HG03575 (cell line): ENCODE measurements at regions not wholly inside any gene's neighbourhood (a gene's known extent, or its start where the extent isn't known, plus 50 kb on each side); places are given as distances from the start of the nearest gene placed in this dataset.
"Not testable (repeated sequence)": the region's sequence is repeated elsewhere in the genome, so short reads cannot be mapped to it uniquely, and the experiment has no call there.

Experiments
- ATAC-seq: cut with Tn5 transposase; IDR thresholded peaks from one replicate; pipeline ENCODE4 v1.9.1; 2021; ENCODE audit not compliant: unreplicated experiment, insufficient number of reproducible peaks, low FRiP score; ENCODE audit errors: extremely low read depth

DNA sequence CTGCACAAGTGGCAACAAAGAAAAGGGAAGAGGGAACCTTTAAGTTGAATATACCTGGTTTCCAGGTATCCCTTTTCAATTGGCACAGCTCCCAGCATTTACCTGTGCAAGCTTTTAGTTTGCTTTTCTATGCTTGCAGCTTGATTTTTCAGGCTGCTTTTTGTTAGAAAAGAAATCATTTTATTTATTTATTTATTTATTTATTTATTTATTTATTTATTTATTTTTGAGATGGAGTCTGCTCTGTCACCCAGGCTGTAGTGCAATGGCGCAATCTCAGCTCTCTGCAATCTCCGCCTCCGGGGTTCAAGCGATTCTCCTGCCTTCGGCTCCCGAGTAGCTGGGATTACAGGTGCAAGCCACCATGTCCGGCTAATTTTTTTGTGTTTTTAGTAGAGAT is 587.1 kb downstream of the KCNT2 start:
- ATAC-seq = not testable (repeated sequence)

DNA sequence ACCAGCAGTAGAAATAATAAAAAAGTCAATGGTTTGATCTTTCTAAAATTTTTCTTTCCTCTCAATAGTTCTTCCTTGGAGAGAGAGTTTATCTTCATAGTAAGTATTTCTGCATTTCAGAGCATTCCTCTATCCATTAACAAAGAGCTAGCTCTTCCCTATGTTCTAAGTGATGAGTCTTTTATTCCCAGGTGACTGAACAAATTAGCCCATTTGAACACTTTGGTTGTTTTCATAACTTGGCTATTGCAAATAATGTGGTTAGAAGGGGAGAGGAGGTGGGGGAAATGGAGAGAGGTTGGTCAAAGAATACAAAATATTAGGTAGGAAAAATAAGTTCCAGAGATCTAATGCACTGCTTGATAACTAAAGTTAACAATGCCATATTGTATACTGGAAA is 598.9 kb downstream of the KCNT2 start:
- no peak for ATAC-seq

DNA sequence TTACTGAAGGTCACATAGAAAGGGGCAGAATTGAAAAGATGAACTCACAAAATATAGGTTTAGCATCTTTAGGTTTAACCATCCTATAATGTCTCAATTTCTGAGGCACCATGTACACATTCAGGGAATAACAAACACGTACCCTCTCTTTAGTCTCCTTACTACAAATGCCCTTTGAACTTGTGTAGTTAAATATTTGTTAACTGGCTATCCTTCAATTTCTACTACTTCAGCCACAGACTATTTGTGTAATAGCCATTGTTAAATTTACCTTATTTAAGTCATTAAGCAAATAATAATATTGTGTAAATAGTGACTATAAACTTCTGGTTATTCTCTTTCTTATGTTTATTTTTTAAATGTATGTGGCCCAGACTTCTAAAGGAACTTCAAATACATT is 600.5 kb downstream of the KCNT2 start:
- no peak for ATAC-seq

DNA sequence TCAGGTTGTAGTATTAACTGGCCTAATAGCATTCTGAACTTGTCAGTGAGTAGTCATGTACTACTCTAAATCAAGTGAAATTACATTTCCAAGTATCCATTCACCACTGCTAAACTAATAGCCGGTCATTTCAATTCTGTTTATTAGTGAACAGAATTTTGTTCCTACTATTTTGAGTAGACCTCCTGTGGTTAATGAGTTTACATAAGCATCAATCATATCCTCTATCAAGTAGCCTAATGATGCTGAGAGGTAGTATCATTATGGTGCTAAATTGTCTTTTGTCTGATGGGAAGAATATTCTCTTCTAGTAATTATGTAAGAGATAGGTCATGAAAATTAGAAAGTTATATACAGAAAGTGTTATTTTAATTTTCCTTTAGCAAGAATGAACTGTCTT is 602.8 kb downstream of the KCNT2 start:
- no peak for ATAC-seq

DNA sequence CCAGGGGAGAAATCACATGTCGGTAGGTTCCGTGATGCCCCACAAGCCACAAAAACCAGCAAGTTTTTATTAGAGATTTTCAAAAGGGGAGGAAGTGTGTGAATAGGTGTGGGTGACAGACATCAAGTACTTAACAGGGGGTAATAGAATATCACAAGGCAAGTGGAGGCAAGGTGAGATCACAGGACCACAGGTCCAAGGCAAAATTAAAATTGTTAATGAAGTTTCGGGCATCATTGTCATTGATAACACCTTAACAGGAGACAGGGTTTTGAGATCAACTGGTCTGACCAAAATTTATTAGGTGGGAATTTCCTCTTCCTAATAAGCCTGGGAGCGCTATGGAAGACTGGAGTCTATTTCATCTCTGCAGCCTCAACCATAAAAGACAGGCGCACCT is 603.9 kb downstream of the KCNT2 start:
- ATAC-seq = not testable (repeated sequence)

DNA sequence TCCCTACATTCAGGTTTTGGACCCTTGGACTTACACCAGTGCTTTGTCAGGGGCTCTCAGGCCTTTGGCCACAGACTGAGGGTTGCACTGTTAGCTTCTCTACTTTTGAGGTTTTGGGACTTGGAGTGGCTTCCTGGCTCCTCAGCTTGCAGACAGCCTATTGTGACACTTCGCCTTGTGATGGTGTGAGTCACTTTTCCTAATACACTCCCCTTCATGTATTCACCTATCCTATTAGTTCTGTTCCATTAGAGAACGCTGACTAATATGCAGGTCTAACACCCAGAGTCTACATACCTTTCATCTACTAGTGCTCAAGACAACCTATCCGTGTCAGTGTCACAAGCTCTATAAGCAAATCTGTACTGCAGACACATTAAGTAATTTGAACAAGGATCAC is 605.3 kb downstream of the KCNT2 start:
- no peak for ATAC-seq

DNA sequence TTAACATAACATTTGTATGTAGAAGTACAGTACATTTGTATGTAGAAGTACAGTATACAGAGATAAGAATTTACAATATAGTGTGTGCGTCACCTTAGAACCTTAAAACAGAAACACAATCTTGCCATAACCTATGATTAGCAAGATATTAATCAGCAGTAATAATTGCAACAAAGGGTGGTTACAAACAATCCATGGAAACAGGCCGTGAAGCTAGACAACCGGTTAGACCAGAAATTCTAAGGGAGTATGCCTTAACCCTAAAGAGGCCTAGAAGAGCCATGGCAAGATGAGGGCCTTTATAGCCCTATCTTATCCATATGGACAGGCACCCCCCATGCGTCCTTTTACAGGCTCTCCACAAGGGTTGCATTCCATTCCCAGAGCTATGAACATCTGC is 605.9 kb downstream of the KCNT2 start:
- ATAC-seq = not testable (repeated sequence)

DNA sequence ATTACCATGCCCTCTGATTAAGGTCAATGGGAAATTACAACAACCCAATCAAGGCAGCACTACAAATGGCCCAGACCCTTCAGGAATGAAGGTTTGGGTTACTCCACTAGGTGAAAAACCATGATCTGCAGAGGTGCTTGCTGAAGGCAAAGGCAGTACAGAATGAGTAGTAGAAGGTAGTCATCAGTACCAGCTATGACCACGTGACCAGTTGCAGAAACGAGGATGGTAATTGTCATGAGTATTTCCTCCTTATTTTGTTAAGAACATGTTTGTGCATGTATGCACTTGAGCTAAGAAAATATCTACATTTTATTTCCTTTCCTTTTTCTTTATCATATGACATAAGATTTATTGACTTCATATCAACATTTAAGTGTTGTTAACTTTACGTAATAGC is 607.1 kb downstream of the KCNT2 start:
- no peak for ATAC-seq

DNA sequence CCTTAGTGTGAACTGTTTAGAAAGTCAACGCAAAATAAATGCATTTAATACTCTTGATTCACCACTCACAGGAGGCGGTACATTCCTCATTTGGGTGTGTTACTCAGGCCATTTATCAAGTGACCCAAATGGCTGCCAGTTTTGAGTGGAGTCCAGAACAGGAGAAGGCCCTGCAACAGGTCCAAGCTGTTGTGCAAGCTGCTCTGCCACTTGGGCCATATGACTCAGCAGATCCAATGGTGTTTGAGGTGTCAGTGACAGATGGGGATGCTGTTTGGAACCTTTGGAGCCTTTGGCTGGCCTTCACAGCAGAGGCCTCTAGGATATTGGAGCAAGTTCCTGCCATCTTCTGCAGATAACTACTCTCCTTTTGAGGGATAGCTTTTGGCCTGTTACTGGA is 609.2 kb downstream of the KCNT2 start:
- no peak for ATAC-seq

DNA sequence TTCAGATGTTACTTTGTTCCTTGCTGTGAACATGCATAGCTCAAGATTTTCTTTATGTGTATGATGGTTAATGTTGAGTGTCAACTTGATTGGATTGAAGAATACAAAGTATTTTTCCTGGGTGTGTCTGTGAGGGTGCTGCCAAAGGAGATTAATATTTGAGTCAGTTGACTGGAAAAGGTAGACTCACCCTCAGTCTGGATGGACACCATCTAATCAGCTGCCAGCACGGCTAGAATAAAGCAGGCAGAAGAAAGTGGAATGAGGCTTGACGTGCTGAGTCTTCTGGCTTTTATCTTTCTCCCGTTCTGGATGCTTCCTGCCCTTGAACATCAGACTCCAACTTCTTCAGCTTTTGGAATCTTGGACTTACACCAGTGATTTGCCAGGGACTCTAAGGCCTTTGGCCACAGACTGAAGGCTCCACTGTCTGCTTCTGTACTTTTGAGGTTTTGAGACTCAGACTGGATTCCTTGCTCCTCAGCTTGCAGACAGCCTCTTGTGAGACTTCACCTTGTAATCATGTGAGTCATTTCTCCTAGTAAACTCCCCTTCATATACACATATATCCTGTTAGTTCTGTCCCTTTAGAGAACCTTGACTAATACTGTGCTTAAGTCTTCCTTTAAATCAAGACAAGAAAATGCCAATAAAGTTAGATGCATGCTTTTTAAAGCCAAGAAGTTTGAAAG is 626.6 kb downstream of the KCNT2 start:
- no peak for ATAC-seq

DNA sequence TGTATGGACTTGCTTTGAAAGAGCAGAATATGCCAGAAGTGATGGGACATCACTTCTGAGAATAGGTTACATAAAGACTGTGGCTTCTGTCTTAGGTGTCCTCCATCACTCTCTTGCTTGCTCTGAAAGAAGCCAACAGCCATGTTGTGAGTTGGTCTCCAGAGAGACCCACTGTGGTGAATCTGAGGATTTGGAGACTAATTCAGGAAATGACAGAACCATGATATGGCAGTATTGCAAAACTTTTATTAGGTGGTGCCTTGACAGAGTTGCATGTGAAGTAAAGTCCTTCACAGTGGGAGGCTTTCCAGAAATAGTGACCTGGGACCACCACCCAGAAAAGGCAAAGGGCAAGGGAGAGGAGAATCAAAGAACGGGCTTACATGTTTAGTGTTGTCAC is 628.6 kb downstream of the KCNT2 start:
- no peak for ATAC-seq

DNA sequence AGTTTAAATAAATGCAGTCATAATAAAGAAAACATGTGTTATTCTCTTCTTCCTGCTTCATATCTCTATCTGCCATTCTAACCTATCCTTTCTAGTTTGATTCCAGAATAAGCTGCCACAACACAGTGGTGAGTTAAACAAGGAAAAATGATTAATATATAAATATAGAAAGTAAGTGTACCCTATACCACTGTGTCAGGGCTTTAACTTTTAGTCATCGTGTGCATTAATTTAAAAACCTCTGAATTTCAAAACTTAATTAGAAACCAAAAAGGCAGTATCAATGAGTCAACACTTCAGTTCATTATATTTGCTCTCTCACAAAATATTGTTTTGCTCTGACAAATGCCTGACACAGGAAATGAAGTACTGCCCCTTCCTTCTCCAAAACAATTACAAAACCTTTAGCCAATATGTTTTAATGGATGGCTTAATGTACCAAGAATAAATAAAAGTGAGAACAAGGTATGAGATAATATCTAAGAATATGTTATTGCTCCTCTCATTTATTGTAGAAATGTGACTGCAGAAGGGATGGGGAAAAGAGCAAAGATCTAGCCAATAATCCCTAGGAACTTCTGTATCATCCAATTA is 634.8 kb downstream of the KCNT2 start:
- ATAC-seq = no peak

DNA sequence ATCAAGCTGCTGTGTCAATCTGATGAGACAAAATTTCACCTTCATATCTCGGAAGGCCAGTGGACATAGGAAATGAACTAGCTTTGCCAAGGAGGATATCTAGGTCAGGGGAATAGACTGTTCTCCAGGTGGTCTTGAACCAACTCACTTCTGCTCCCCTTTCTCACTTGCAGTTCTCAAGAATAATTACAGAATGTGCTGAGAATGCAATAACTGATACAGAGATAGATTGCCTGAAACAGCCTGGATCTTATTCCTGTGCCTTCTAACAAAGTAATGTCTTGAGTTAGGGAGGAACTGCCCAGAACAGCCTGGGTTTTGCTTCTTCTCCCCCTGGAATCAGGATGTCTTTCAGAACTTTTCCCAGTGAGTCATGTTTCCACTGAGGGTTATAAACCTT is 636.7 kb downstream of the KCNT2 start:
- no peak for ATAC-seq

DNA sequence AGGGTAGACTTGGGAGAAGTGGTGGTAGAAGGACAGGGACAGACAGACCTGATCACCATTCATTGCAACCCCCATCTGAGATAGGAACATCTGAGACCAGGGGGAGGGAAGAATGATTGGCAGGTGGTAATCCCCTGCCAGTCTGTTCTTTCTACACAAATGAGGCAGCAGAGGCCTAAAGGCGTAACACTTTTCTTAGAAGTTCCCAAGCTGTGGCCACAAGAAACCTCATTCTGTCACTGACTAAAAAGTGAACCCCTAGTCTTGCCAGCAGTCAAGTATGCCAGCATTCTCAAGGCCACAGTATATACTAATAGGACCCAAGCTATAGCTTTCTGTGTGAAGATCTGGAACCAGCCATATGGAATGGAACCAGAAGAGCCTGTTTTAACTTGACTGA is 638.0 kb downstream of the KCNT2 start:
- no peak for ATAC-seq

DNA sequence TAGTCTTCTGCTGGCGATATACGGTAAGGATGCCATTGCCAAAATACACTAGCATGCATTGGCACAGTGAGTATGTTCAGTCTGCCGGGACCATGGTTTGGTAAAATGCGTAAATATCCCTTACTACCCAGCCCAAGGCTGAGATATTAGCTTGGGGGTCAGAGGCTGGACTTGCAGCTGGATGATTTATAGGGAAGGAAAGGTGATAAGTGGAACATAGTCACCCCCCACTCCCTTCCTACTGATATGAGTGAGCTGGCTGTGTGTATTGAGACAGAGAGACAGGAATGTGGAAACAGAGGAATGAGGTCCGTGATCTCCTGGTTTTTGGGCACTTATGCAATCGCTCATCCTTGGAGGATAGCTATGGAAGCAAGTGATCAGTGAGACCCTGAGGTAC is 642.8 kb downstream of the KCNT2 start:
- no peak for ATAC-seq

DNA sequence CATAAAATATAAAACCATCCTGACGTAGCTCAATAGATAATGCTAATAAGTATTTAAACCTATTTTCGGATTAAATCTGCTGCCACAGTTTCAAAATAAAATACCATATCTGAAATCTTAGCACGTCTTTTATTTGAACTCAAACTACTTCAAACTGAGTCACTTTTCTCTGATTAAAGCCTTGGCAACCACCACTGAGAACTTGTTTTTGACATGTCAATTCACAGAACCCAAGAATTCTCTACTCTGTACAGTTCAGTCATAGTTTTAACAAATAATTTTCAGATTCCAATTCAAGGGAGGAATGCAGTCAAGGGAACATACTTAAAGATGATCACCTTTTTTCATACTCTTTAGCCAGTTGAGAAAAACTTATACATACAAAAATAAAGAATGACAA is 643.2 kb downstream of the KCNT2 start:
- ATAC-seq = no peak

DNA sequence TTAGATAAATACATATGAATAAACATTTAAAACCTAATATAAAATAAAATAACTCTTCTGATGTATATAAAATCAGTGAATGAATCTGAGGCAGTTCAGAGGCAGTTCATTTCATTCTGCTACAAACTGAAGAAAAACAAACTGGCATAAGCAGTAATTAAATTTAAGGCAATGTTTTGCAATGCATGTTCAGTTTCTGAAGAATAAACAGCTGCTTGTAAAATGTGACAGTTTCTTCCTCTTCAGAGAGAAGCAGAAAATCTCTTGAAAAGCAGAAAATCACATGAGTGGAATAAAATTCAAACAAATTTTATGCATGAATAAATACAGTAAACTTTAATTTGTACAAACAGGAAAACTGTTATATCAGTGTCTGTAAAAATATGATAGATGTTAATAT is 643.7 kb downstream of the KCNT2 start:
- ATAC-seq = no peak

DNA sequence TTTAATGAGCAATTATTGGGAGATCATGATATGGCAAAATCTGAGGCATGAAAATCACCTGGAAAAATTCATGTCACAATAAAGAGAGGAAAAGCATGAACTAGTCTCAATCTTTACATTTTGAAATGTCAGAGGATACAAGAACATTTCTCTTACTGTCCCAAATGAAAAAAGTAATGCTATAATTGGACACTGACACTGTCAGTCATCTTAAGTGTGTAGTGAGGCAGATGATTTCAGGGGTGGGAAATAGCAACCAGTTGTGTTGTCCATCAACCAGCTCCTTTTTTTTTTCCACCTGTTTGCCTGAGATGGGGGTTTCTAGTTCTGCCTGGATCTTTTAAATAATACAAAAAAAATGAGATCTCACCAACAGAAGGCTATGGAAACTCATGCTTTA is 646.2 kb downstream of the KCNT2 start:
- ATAC-seq = no peak

DNA sequence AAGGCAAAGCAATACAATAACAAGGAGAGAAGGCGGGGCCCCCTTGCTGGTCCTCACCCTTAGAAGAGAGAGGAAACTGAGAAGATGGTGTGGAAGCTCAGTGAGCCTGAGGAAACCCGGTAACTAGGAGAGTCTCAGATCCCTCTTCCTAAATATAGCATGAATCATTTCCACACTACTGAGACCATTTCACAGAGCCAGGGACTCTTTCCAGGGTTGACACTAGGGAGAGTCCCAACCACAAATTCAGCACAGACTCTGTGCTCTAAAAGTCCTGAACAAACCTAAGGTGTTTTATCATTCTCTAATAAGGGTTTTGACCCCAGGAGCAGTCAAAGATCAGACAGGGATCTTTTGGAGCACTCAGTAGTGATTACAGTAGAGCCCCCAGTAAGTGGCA is 647.7 kb downstream of the KCNT2 start:
- no peak for ATAC-seq

DNA sequence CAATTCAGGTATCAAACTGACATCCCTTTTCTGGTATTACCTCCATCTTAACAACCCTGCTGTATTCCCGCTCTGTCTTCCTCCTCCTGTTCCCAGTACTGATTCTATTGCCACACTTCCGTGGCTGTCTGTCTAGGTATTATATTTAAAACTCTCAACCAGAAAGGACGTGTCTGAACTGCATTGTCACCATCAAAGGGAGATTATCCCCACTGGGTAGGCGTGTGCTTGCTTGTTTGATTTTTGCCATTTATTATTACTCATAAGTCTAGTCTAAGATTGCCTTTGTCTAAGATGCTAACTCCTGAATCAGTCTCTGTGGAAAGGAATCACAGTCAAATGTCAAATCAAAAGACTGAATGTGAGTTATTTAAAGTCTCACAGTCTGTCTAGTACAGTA is 650.1 kb downstream of the KCNT2 start:
- no peak for ATAC-seq

DNA sequence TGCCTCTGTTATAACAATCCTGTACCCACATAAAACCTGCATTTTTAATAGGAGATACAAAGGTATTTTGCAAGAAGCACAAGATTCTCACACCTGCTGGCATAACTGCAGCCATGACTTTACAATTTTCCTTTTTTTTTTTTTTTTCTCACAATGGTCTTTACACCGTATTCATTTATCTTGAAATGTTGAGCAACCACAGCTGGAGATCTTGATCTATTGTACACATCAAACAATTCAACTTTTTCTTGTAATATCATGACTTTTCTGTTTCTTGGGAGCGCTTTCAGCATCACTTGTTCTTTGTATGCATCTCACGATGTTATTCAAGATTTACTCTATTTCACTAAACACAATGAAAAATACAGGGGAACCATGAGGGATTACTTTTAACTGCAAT is 651.4 kb downstream of the KCNT2 start:
- ATAC-seq = no peak
